ENCODE measurements at regions not wholly inside any gene's neighbourhood (a gene's known extent, or its start where the extent isn't known, plus 50 kb on each side); places are given as distances from the start of the nearest gene placed in this dataset.

GRCh38 chr4:132240081-132240480 is 909.0 kb upstream of the PCDH10 start:
- no peak overlapping the region for H3K4me3 ChIP-seq (ENCODE audit: low read depth, low read length, poor library complexity, severe bottlenecking)
- TF ChIP-seq EZH2 (IDR thresholded peaks at IDR 0.05; ENCODE audit: borderline replicate concordance, low read depth, low read length, poor library complexity, severe bottlenecking) (no peak), CTCF (conservative IDR thresholded peaks at IDR 0.05; ENCODE audit: low read depth, low read length) (no peak)
- ChIA-PET POLR2A (ENCODE audit: low non-redundant PET) (no interaction called here), CTCF (no interaction called here)
- H3K27me3 ChIP-seq (replicated peaks; ENCODE audit: insufficient read depth, low read depth, low read length, poor library complexity), result no peaks in the 10 kb centered on the region
- no peaks in the 10 kb centered on the region for H3K36me3 ChIP-seq (ENCODE audit: insufficient read depth, low read length, poor library complexity, severe bottlenecking)
- no TSS peak for BruUV-seq (replicated peaks)
- H3K9me3 ChIP-seq (ENCODE audit: low read depth, low read length, poor library complexity, severe bottlenecking), result no peaks in the 10 kb centered on the region
- no peaks in the 10 kb centered on the region for H3K4me1 ChIP-seq (ENCODE audit: insufficient read depth, low read length, poor library complexity, severe bottlenecking)
- intact Hi-C loops (cut with micrococcal nuclease; ENCODE audit: unreplicated experiment), result no loop called here
- H3K27ac ChIP-seq (ENCODE audit: low read depth, low read length, poor library complexity, severe bottlenecking), result no peak overlapping the region
- peak; percentile 45 for DNase-seq (ENCODE audit: low spot score)

DNA sequence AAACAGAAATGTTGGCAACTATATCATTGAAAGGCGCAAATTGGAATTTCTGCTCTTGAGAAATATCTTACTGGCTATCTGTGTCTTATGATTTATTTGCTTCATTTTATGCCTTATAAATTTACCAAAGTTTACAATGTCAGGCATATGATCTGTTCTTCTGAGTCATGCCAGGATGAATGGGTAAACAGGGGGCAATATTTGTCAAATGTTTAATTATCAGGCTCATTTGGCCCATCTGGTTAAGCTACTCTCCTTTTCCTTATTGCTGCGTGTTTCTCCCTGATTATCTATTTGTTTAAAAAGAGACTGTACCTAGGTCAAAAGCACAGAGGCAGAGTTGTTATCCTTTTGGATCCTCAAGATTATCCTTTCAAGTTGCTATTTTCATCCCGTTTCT is 903.8 kb upstream of the PCDH10 start:
- intact Hi-C loops (cut with micrococcal nuclease; ENCODE audit: unreplicated experiment), result no loop called here

GRCh38 chr4:132264176-132264575 is 884.9 kb upstream of the PCDH10 start:
- Histone ChIP-seq H3K4me1 (ENCODE audit: insufficient read depth, low read length, poor library complexity, severe bottlenecking) (no peaks in the 10 kb centered on the region), H3K27ac (ENCODE audit: low read depth, low read length, poor library complexity, severe bottlenecking) (no peak overlapping the region), H3K4me3 (ENCODE audit: low read depth, low read length, poor library complexity, severe bottlenecking) (no peak overlapping the region), H3K27me3 (replicated peaks; ENCODE audit: insufficient read depth, low read depth, low read length, poor library complexity) (no peaks in the 10 kb centered on the region), H3K9me3 (ENCODE audit: low read depth, low read length, poor library complexity, severe bottlenecking) (no peaks in the 10 kb centered on the region), H3K36me3 (ENCODE audit: insufficient read depth, low read length, poor library complexity, severe bottlenecking) (no peaks in the 10 kb centered on the region)
- no TSS peak for BruUV-seq (replicated peaks)
- CTCF ChIA-PET, result no interaction called here
- TF ChIP-seq EZH2 (IDR thresholded peaks at IDR 0.05; ENCODE audit: borderline replicate concordance, low read depth, low read length, poor library complexity, severe bottlenecking) (no peak), CTCF (conservative IDR thresholded peaks at IDR 0.05; ENCODE audit: low read depth, low read length) (no peak)
- no peak for DNase-seq (ENCODE audit: low spot score)
- POLR2A ChIA-PET (ENCODE audit: low non-redundant PET), result no interaction called here
- intact Hi-C loops (cut with micrococcal nuclease; ENCODE audit: unreplicated experiment), result no loop called here

More for the DNA sequence above, 903.8 kb upstream of the PCDH10 start:
- Histone ChIP-seq H3K9me3 (ENCODE audit: low read depth, low read length, poor library complexity, severe bottlenecking) (no peaks in the 10 kb centered on the region), H3K4me1 (ENCODE audit: insufficient read depth, low read length, poor library complexity, severe bottlenecking) (no peaks in the 10 kb centered on the region), H3K36me3 (ENCODE audit: insufficient read depth, low read length, poor library complexity, severe bottlenecking) (no peaks in the 10 kb centered on the region), H3K27ac (ENCODE audit: low read depth, low read length, poor library complexity, severe bottlenecking) (no peak overlapping the region), H3K27me3 (replicated peaks; ENCODE audit: insufficient read depth, low read depth, low read length, poor library complexity) (no peaks in the 10 kb centered on the region), H3K4me3 (ENCODE audit: low read depth, low read length, poor library complexity, severe bottlenecking) (no peak overlapping the region)
- no peak for TF ChIP-seq EZH2 (IDR thresholded peaks at IDR 0.05; ENCODE audit: borderline replicate concordance, low read depth, low read length, poor library complexity, severe bottlenecking)
- no peak for TF ChIP-seq CTCF (conservative IDR thresholded peaks at IDR 0.05; ENCODE audit: low read depth, low read length)
- CTCF ChIA-PET, result no interaction called here
- POLR2A ChIA-PET (ENCODE audit: low non-redundant PET), result no interaction called here
- no TSS peak for BruUV-seq (replicated peaks)
- DNase-seq (ENCODE audit: low spot score), result no peak
